ENCODE measurements at regions not wholly inside any gene's neighbourhood (a gene's known extent, or its start where the extent isn't known, plus 50 kb on each side); places are given as distances from the start of the nearest gene placed in this dataset.

GRCh38 chr2:164080486-164080885 lies 344.7 kb upstream of the FIGN start:
- POLR2A ChIA-PET, result no interaction called here
- TF ChIP-seq CTCF (IDR thresholded peaks at IDR 0.05; ENCODE audit: insufficient read depth, low read length, missing control alignments), result no peak
- CTCF ChIA-PET, result no interaction called here
- H3K4me3 ChIP-seq (ENCODE audit: low read depth, low read length), result no peak overlapping the region
- no peak for DNase-seq (ENCODE audit: low read depth, low spot score)

- POLR2A ChIA-PET, result no interaction called here
- H3K4me3 ChIP-seq (ENCODE audit: low read depth, low read length), result no peak overlapping the region
- CTCF ChIA-PET, result no interaction called here
- no peak for TF ChIP-seq CTCF (IDR thresholded peaks at IDR 0.05; ENCODE audit: insufficient read depth, low read length, missing control alignments)
- DNase-seq (ENCODE audit: low read depth, low spot score), result no peak
Measured at GRCh38 chr2:164079258-164079657, 343.4 kb upstream of the FIGN start.

GRCh38 chr2:164078421-164078820 lies 342.6 kb upstream of the FIGN start:
- CTCF ChIA-PET, result no interaction called here
- POLR2A ChIA-PET, result no interaction called here
- DNase-seq (ENCODE audit: low read depth, low spot score), result no peak

GRCh38 chr2:164073101-164074074 lies 337.6 kb upstream of the FIGN start:
- DNase-seq (ENCODE audit: low read depth, low spot score), result no peak
- TF ChIP-seq CTCF (IDR thresholded peaks at IDR 0.05; ENCODE audit: insufficient read depth, low read length, missing control alignments), result no peak
- POLR2A ChIA-PET, result no interaction called here
- H3K4me3 ChIP-seq (ENCODE audit: low read depth, low read length), result no peak overlapping the region
- CTCF ChIA-PET, result no interaction called here

More at GRCh38 chr2:164078421-164078820, 342.6 kb upstream of the FIGN start:
- H3K4me3 ChIP-seq (ENCODE audit: low read depth, low read length), result no peak overlapping the region
- TF ChIP-seq CTCF (IDR thresholded peaks at IDR 0.05; ENCODE audit: insufficient read depth, low read length, missing control alignments), result no peak

GRCh38 chr2:164069540-164069939 lies 333.7 kb upstream of the FIGN start:
- H3K4me3 ChIP-seq (ENCODE audit: low read depth, low read length), result no peak overlapping the region
- no peak for TF ChIP-seq CTCF (IDR thresholded peaks at IDR 0.05; ENCODE audit: insufficient read depth, low read length, missing control alignments)
- POLR2A ChIA-PET, result no interaction called here
- DNase-seq (ENCODE audit: low read depth, low spot score), result no peak
- CTCF ChIA-PET, result interaction anchor here (0.9 to 1.9 kb wide), 3 partner anchors 8 to 886 kb away, joined by 3 to 7 read pairs (median 4); no protein-coding TSS in a partner anchor

GRCh38 chr2:164068063-164068462 lies 332.3 kb upstream of the FIGN start:
- TF ChIP-seq CTCF (IDR thresholded peaks at IDR 0.05; ENCODE audit: insufficient read depth, low read length, missing control alignments), result no peak
- CTCF ChIA-PET, result no interaction called here
- POLR2A ChIA-PET, result no interaction called here
- H3K4me3 ChIP-seq (ENCODE audit: low read depth, low read length), result no peak overlapping the region
- no peak for DNase-seq (ENCODE audit: low read depth, low spot score)

Measured in AG04449 (cell line).